Naive thymus-derived CD8-positive, alpha-beta T cell (primary cell): ENCODE measurements at regions not wholly inside any gene's neighbourhood (a gene's known extent, or its start where the extent isn't known, plus 50 kb on each side); places are given as distances from the start of the nearest gene placed in this dataset.
"Not testable (repeated sequence)": the region's sequence is repeated elsewhere in the genome, so short reads cannot be mapped to it uniquely, and the experiment has no call there.

Experiments
- ATAC-seq, 2 donors: fragments of 150-1000 bp; cut with Tn5 transposase in 1 of 2; sonication (Bioruptor Pico), chemical (Tn5 transposase) in 1 of 2; 1 replicate in 1 of 2; 2 replicates in 1 of 2; pipeline ENCODE4 v1.10.0; 2021; ENCODE audit warnings: mild to moderate bottlenecking in 2 of 2, moderate library complexity in 2 of 2
- POLR2A ChIA-PET: fragments of 350-600 bp; sonication (Branson Sonifier 250); formaldehyde crosslinking; loops from one replicate; lab custom pipeline; 2021; ENCODE audit warnings: antibody characterized with exemption; lab: Charles Lee
- DNase-seq, 10 donors: peaks; one replicate each; pipeline versions ENCODE4 v3.0.0 to v3.0.0-alpha.2; 2020 to 2022
- H3K27ac Mint-ChIP-seq, 10 donors: one replicate each; pipeline ENCODE4 v1.8.0; 2020 to 2022; ENCODE audit warnings: mild to moderate bottlenecking in 10 of 10, mixed read lengths in 10 of 10, moderate library complexity in 4 of 10, inconsistent platforms in 1 of 10
- H3K27me3 Mint-ChIP-seq, 5 donors: one replicate each; pipeline ENCODE4 v1.8.0; 2021 to 2022; ENCODE audit warnings: mixed read lengths in 5 of 5
- H3K36me3 Mint-ChIP-seq, 3 donors: one replicate each; pipeline ENCODE4 v1.8.0; 2020 to 2022; ENCODE audit warnings: mixed read lengths in 3 of 3, mild to moderate bottlenecking in 2 of 3, inconsistent platforms in 1 of 3
- H3K4me1 Mint-ChIP-seq, 4 donors: one replicate each; pipeline ENCODE4 v1.8.0; 2021 to 2022; ENCODE audit warnings: mixed read lengths in 4 of 4
- H3K4me3 Mint-ChIP-seq, 10 donors: one replicate each; pipeline ENCODE4 v1.8.0; 2020 to 2022; ENCODE audit warnings: mild to moderate bottlenecking in 10 of 10, mixed read lengths in 10 of 10, moderate library complexity in 6 of 10, inconsistent platforms in 1 of 10
- H3K9me3 Mint-ChIP-seq, 9 donors: one replicate each; pipeline ENCODE4 v1.8.0; 2020 to 2022; ENCODE audit warnings: mixed read lengths in 9 of 9, mild to moderate bottlenecking in 3 of 9, inconsistent platforms in 1 of 9, moderate library complexity in 1 of 9

GRCh38 chr10:118971187-118971586 lies 58.3 kb upstream of the NANOS1 start:
- Mint-ChIP-seq H3K4me3 (no peak overlapping the region), H3K4me1 (no peaks in the 10 kb centered on the region), H3K27me3 (peaks cover 9 to 20% (median 11%) of the 10 kb centered on the region in 5 donors), H3K27ac (no peak overlapping the region), H3K9me3 (peaks cover 2 to 15% (median 7%) of the 10 kb centered on the region in 9 donors), H3K36me3 (peaks cover 0 to 7% (median 2%) of the 10 kb centered on the region in 3 donors)
- DNase-seq (no peak), ATAC-seq (no peak)
- POLR2A ChIA-PET: interaction anchor here (0.6 kb wide), 1 partner anchor 159 kb away, joined by 3 read pairs; no protein-coding TSS in a partner anchor

- no peaks in the 10 kb centered on the region for H3K4me1 Mint-ChIP-seq
- DNase-seq (no peak), ATAC-seq (no peak)
- peaks cover 0 to 7% (median 2%) of the 10 kb centered on the region in 3 donors for H3K36me3 Mint-ChIP-seq
- POLR2A ChIA-PET: no interaction called here
- H3K27me3 Mint-ChIP-seq: peaks cover 8 to 16% (median 11%) of the 10 kb centered on the region in 5 donors
- peaks cover 2 to 15% (median 7%) of the 10 kb centered on the region in 9 donors for H3K9me3 Mint-ChIP-seq
- no peak overlapping the region for H3K27ac Mint-ChIP-seq
- H3K4me3 Mint-ChIP-seq: no peak overlapping the region
Observed at GRCh38 chr10:118971876-118972275, 57.6 kb upstream of the NANOS1 start.

DNA sequence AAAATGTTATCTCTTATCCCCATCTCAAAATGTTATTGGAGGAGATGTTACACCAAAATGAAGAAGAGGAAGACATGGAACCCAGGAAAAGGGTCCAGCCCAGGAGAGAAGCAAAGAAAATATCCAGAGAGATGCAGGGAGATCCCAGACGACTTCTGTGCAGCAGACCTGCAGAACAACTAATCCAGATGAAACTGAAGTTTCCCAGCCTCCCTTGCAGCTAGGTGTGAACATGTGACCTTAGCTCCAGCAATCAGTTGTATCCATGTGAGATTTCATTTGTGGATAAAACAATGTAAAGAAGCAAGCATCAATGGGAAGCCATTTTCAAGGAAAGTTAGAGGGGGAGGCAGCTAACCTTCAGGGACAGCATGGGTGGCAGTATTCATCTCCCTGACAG lies 55.8 kb upstream of the NANOS1 start:
- Mint-ChIP-seq H3K9me3 (peaks cover 2 to 15% (median 7%) of the 10 kb centered on the region in 9 donors), H3K36me3 (peaks cover 0 to 7% (median 2%) of the 10 kb centered on the region in 3 donors), H3K4me1 (no peaks in the 10 kb centered on the region), H3K27me3 (peaks cover 8 to 19% (median 11%) of the 10 kb centered on the region in 5 donors), H3K4me3 (no peak overlapping the region), H3K27ac (no peak overlapping the region)
- POLR2A ChIA-PET: no interaction called here
- DNase-seq (no peak), ATAC-seq (no peak)

- Mint-ChIP-seq H3K27me3 (peaks cover 6 to 19% (median 7%) of the 10 kb centered on the region in 5 donors), H3K9me3 (peaks cover 2 to 15% (median 7%) of the 10 kb centered on the region in 9 donors), H3K36me3 (peaks cover 0 to 7% (median 2%) of the 10 kb centered on the region in 3 donors), H3K27ac (no peak overlapping the region), H3K4me3 (no peak overlapping the region), H3K4me1 (no peaks in the 10 kb centered on the region)
- DNase-seq: no peak
- POLR2A ChIA-PET: no interaction called here
- ATAC-seq: no peak
Observed at GRCh38 chr10:118974951-118975350, 54.6 kb upstream of the NANOS1 start.

DNA sequence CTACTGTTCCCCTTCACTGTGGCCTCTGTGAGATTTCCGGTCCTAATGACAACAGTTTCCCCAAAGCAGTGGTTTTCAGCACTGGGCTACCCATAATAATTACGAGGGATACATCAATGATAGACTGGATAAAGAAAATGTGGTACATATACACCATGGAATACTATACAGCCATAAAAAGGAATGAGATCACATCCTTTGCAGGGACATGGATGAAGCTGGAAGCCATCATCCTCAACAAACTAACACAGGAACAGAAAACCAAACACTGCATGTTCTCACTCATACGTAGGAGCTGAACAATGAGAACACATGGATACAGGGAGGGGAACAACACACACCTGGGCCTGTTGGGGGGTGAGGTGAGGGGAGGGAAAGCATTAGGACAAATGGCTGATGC lies 53.3 kb upstream of the NANOS1 start:
- H3K4me1 Mint-ChIP-seq, ATAC-seq, DNase-seq, POLR2A ChIA-PET, H3K27ac Mint-ChIP-seq, H3K36me3 Mint-ChIP-seq, H3K4me3 Mint-ChIP-seq: not testable (repeated sequence)
- Mint-ChIP-seq H3K9me3 (peaks cover 2 to 15% (median 9%) of the 10 kb centered on the region in 9 donors), H3K27me3 (peaks cover 6 to 23% (median 11%) of the 10 kb centered on the region in 5 donors)

- H3K27me3 Mint-ChIP-seq: peaks cover 6 to 27% (median 19%) of the 10 kb centered on the region in 5 donors
- DNase-seq (no peak), ATAC-seq (no peak)
- peaks cover 0 to 7% (median 2%) of the 10 kb centered on the region in 3 donors for H3K36me3 Mint-ChIP-seq
- H3K9me3 Mint-ChIP-seq: peaks cover 2 to 15% (median 10%) of the 10 kb centered on the region in 9 donors
- H3K27ac Mint-ChIP-seq: peak overlapping the region in 1 of 10 donors; percentile 18
- H3K4me3 Mint-ChIP-seq: no peak overlapping the region
- no peaks in the 10 kb centered on the region for H3K4me1 Mint-ChIP-seq
- POLR2A ChIA-PET: no interaction called here
Observed at GRCh38 chr10:118977022-118977599, 52.4 kb upstream of the NANOS1 start.

DNA sequence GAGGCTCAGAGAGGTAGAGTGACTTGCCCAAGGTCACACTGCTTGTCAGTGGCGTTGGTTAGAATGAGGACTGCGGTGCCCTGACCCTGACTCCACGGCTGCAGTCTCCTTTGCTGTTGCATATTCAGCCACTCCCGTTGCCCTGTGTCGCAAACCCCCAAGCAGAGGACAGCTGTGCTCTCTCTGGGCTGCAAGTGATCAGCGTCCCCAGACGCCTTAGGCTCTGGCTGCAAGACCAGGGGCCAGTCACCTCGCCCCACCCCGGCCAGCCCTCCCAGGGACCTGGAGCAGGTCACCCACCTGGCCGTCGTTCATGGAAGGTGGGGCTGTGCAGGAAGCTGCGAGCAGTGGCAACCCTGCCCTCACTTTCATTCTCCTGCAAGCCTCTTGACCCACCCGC lies 51.7 kb upstream of the NANOS1 start:
- DNase-seq: no peak
- Mint-ChIP-seq H3K27me3 (peaks cover 6 to 29% (median 20%) of the 10 kb centered on the region in 5 donors), H3K9me3 (peaks cover 2 to 15% (median 10%) of the 10 kb centered on the region in 9 donors), H3K4me1 (no peaks in the 10 kb centered on the region), H3K27ac (no peak overlapping the region), H3K36me3 (peaks cover 0 to 7% (median 2%) of the 10 kb centered on the region in 3 donors), H3K4me3 (no peak overlapping the region)
- ATAC-seq: no peak
- POLR2A ChIA-PET: no interaction called here

DNA sequence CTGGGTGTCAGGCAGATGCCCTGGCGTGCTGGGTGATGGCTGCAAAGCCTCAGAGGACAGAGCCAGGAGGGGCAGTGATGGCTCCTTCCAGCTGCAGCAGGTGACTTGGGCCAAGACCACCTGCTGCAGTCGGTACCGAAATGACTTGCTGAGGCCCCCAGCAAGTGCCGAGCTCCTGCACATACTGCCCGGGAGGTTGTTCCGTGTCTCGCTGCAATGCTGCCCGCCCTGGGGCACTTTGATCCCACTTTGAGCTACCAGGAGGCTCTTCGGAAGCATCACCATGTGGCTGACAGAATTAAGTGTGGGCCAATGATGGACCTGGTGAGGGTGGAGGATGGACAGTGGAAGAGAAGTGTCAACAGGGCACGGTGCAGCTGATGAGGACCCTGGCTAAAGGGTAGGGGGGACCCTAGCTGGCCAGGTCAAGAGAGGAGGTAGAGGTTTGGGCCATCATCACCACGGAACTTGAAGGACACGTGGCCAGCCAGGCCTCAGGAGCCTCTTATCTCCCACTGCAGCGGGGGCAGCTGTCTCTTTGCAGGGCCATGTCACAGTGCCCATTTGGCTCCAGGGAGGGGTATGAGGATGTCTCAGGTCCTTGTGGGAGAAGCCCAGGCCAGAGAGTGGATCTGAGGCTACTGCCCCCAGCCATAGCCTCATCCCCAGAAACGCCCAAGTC lies 51.1 kb upstream of the NANOS1 start:
- Mint-ChIP-seq H3K4me1 (no peaks in the 10 kb centered on the region), H3K9me3 (peaks cover 2 to 11% (median 7%) of the 10 kb centered on the region in 9 donors), H3K27me3 (peaks cover 4 to 28% (median 20%) of the 10 kb centered on the region in 5 donors), H3K4me3 (no peak overlapping the region), H3K27ac (no peak overlapping the region), H3K36me3 (peaks cover 0 to 3% (median 2%) of the 10 kb centered on the region in 3 donors)
- POLR2A ChIA-PET: no interaction called here
- ATAC-seq (no peak), DNase-seq (no peak)

GRCh38 chr10:118978998-118979350 lies 50.5 kb upstream of the NANOS1 start:
- Mint-ChIP-seq H3K27ac (no peak overlapping the region), H3K4me1 (no peaks in the 10 kb centered on the region), H3K27me3 (peaks cover 3 to 28% (median 20%) of the 10 kb centered on the region in 5 donors), H3K9me3 (peaks cover 0 to 10% (median 4%) of the 10 kb centered on the region in 9 donors), H3K4me3 (no peak overlapping the region), H3K36me3 (no peaks in the 10 kb centered on the region)
- ATAC-seq: no peak
- no peak for DNase-seq
- POLR2A ChIA-PET: no interaction called here

DNA sequence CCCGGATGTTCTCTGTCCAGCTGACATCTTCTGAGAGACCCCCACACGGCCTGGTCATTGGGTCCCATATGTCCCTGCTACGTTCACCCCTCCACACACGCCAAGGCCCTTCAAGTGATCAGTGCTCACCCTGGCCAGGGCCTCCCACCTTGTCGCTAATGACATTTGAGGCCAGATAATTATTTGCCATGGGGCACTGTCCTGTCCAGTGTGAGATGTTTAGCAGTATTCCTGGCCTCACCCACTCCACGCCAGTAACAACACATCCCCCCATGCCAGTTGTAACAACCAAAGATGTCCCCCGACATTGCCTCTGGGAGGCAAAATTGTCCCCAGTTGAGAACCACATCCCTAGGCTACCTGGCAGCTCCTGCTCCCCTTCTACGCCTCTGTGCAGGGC lies 49.9 kb upstream of the NANOS1 start:
- H3K36me3 Mint-ChIP-seq: peaks cover 0 to 6% (median 5%) of the 10 kb centered on the region in 3 donors
- no peak overlapping the region for H3K4me3 Mint-ChIP-seq
- ATAC-seq: no peak
- POLR2A ChIA-PET: no interaction called here
- H3K4me1 Mint-ChIP-seq: no peaks in the 10 kb centered on the region
- peaks cover 5 to 28% (median 20%) of the 10 kb centered on the region in 5 donors for H3K27me3 Mint-ChIP-seq
- no peak overlapping the region for H3K27ac Mint-ChIP-seq
- H3K9me3 Mint-ChIP-seq: peaks cover 0 to 16% (median 5%) of the 10 kb centered on the region in 9 donors
- no peak for DNase-seq
